CD1c-positive myeloid dendritic cell (primary cell): ENCODE measurements at regions not wholly inside any gene's neighbourhood (a gene's known extent, or its start where the extent isn't known, plus 50 kb on each side); places are given as distances from the start of the nearest gene placed in this dataset.

Experiments used
- DNase-seq: peaks from one replicate; pipeline ENCODE4 v3.0.0-alpha.2; 2016; ENCODE audit errors: extremely low spot score

GRCh38 chr3:31452495-31453106 is 80.1 kb upstream of the STT3B start:
- no peak for DNase-seq

GRCh38 chr3:31453430-31453829 is 79.3 kb upstream of the STT3B start:
- DNase-seq = no peak

GRCh38 chr3:31455524-31455923 is 77.2 kb upstream of the STT3B start:
- no peak for DNase-seq

- peak; percentile 74 for DNase-seq
Observed at GRCh38 chr3:31456373-31456772, 76.4 kb upstream of the STT3B start.

GRCh38 chr3:31461426-31461825 is 71.3 kb upstream of the STT3B start:
- no peak for DNase-seq

- peak; percentile 57 for DNase-seq
Observed at GRCh38 chr3:31462050-31462569, 70.6 kb upstream of the STT3B start.

- no peak for DNase-seq
Observed at GRCh38 chr3:31465999-31466398, 66.7 kb upstream of the STT3B start.

GRCh38 chr3:31466866-31467265 is 65.9 kb upstream of the STT3B start:
- no peak for DNase-seq

- DNase-seq = no peak
Observed at GRCh38 chr3:31468433-31468832, 64.3 kb upstream of the STT3B start.

- DNase-seq = no peak
Observed at GRCh38 chr3:31469385-31469784, 63.3 kb upstream of the STT3B start.

- peak; percentile 48 for DNase-seq
Observed at GRCh38 chr3:31472479-31473390, 60.0 kb upstream of the STT3B start.

GRCh38 chr3:31476209-31476608 is 56.5 kb upstream of the STT3B start:
- DNase-seq = no peak

- DNase-seq = no peak
Observed at GRCh38 chr3:31479431-31479830, 53.3 kb upstream of the STT3B start.

GRCh38 chr3:31481697-31482096 is 51.0 kb upstream of the STT3B start:
- no peak for DNase-seq

- no peak for DNase-seq
Observed at GRCh38 chr3:31482493-31483200, 50.1 kb upstream of the STT3B start.
